CD4-positive, alpha-beta memory T cell (primary cell): ENCODE measurements at regions not wholly inside any gene's neighbourhood (a gene's known extent, or its start where the extent isn't known, plus 50 kb on each side); places are given as distances from the start of the nearest gene placed in this dataset.

Source experiments
- CTCF ChIA-PET: fragments of 350-600 bp; sonication (Branson Sonifier 250); formaldehyde crosslinking; loops from one replicate; lab custom pipeline; 2021; ENCODE audit warnings: inconsistent platforms; ENCODE audit not compliant: partially characterized antibody; lab: Charles Lee
- POLR2A ChIA-PET: fragments of 350-600 bp; sonication (Branson Sonifier 250); formaldehyde crosslinking; loops from one replicate; lab custom pipeline; 2021; ENCODE audit not compliant: partially characterized antibody; lab: Charles Lee
- DNase-seq, 5 donors: peaks; one replicate each; pipeline versions ENCODE4 v3.0.0 to v3.0.0-alpha.2; 2020 to 2022; ENCODE audit warnings: mixed read lengths in 1 of 5
- H3K27ac ChIP-seq: one replicate; pipeline ENCODE4 v1.7.0; 2013; ENCODE audit warnings: low read depth, low read length
- H3K27me3 ChIP-seq: 2 replicates; pipeline ENCODE4 v1.7.0; 2013; ENCODE audit warnings: mild to moderate bottlenecking, low read length, moderate library complexity; ENCODE audit not compliant: insufficient read depth
- H3K36me3 ChIP-seq: 2 replicates; pipeline ENCODE4 v1.7.0; 2013; ENCODE audit warnings: mild to moderate bottlenecking, low read length, moderate library complexity; ENCODE audit not compliant: insufficient read depth
- H3K4me1 ChIP-seq: 2 replicates; pipeline ENCODE4 v1.7.0; 2013; ENCODE audit warnings: mild to moderate bottlenecking, low read length, moderate library complexity; ENCODE audit not compliant: insufficient read depth
- H3K4me3 ChIP-seq, 2 donors: one replicate each; pipeline ENCODE4 v1.7.0; 2013; ENCODE audit warnings: low read length in 2 of 2, mild to moderate bottlenecking in 1 of 2
- H3K9me3 ChIP-seq, 2 donors: one replicate each; pipeline ENCODE4 v1.7.0; 2013; ENCODE audit warnings: low read length in 2 of 2, control low read depth in 1 of 2; ENCODE audit not compliant: control insufficient read depth in 1 of 2
- H3K27ac Mint-ChIP-seq, 7 donors: one replicate each; pipeline ENCODE4 v1.8.0; 2020 to 2021; ENCODE audit warnings: mixed read lengths in 7 of 7, mild to moderate bottlenecking in 6 of 7, inconsistent platforms in 3 of 7, moderate library complexity in 3 of 7
- H3K27me3 Mint-ChIP-seq, 2 donors: one replicate each; pipeline ENCODE4 v1.8.0; 2020 to 2021; ENCODE audit warnings: mixed read lengths in 2 of 2
- H3K36me3 Mint-ChIP-seq, 2 donors: one replicate each; pipeline ENCODE4 v1.8.0; 2020 to 2021; ENCODE audit warnings: mixed read lengths in 2 of 2, inconsistent platforms in 1 of 2, mild to moderate bottlenecking in 1 of 2
- H3K4me1 Mint-ChIP-seq, 4 donors: one replicate each; pipeline ENCODE4 v1.8.0; 2020 to 2021; ENCODE audit warnings: mixed read lengths in 4 of 4, mild to moderate bottlenecking in 1 of 4
- H3K4me3 Mint-ChIP-seq, 8 donors: one replicate each; pipeline ENCODE4 v1.8.0; 2020 to 2021; ENCODE audit warnings: mixed read lengths in 8 of 8, mild to moderate bottlenecking in 7 of 8, moderate library complexity in 6 of 8, inconsistent platforms in 3 of 8
- H3K9me3 Mint-ChIP-seq, 8 donors: one replicate each; pipeline ENCODE4 v1.8.0; 2020 to 2021; ENCODE audit warnings: mixed read lengths in 8 of 8, mild to moderate bottlenecking in 5 of 8, inconsistent platforms in 3 of 8, moderate library complexity in 1 of 8
- intact Hi-C: fragments of 100-400 bp; cut with micrococcal nuclease; formaldehyde crosslinking; loops from one replicate; pipeline ENCODE4 v1.15.1; 2023

GRCh38 chr2:42865884-42866881 lies 73.8 kb upstream of the HAAO start:
- ChIA-PET POLR2A (no interaction called here), CTCF (no interaction called here)
- Mint-ChIP-seq H3K4me3 (no peak overlapping the region), H3K36me3 (peaks cover 0 to 7% of the 10 kb centered on the region in 2 donors), H3K27me3 (no peaks in the 10 kb centered on the region), H3K4me1 (no peaks in the 10 kb centered on the region), H3K9me3 (peaks cover 2 to 21% (median 12%) of the 10 kb centered on the region in 8 donors), H3K27ac (peak overlapping the region in 1 of 7 donors; percentile 8)
- H3K9me3 ChIP-seq = no peaks in the 10 kb centered on the region
- H3K4me3 ChIP-seq = no peak overlapping the region
- no peak for DNase-seq
- intact Hi-C loops = no loop called here
- no peaks in the 10 kb centered on the region for H3K36me3 ChIP-seq
- H3K27ac ChIP-seq = no peak overlapping the region
- H3K27me3 ChIP-seq = no peaks in the 10 kb centered on the region
- no peaks in the 10 kb centered on the region for H3K4me1 ChIP-seq

GRCh38 chr2:42864641-42865280 lies 72.4 kb upstream of the HAAO start:
- Histone ChIP-seq H3K4me1 (no peaks in the 10 kb centered on the region), H3K27me3 (no peaks in the 10 kb centered on the region), H3K27ac (no peak overlapping the region), H3K4me3 (no peak overlapping the region), H3K9me3 (no peaks in the 10 kb centered on the region), H3K36me3 (no peaks in the 10 kb centered on the region)
- ChIA-PET POLR2A (no interaction called here), CTCF (no interaction called here)
- Mint-ChIP-seq H3K27ac (no peak overlapping the region), H3K36me3 (peaks cover 0 to 7% of the 10 kb centered on the region in 2 donors), H3K27me3 (no peaks in the 10 kb centered on the region), H3K4me3 (no peak overlapping the region), H3K9me3 (peaks cover 2 to 21% (median 12%) of the 10 kb centered on the region in 8 donors), H3K4me1 (no peaks in the 10 kb centered on the region)
- DNase-seq = no peak
- intact Hi-C loops = no loop called here

- Mint-ChIP-seq H3K27me3 (no peaks in the 10 kb centered on the region), H3K4me3 (no peak overlapping the region), H3K27ac (no peak overlapping the region), H3K36me3 (peaks cover 0 to 7% of the 10 kb centered on the region in 2 donors), H3K9me3 (peaks cover 2 to 17% (median 10%) of the 10 kb centered on the region in 8 donors), H3K4me1 (no peaks in the 10 kb centered on the region)
- no peak overlapping the region for H3K27ac ChIP-seq
- H3K4me1 ChIP-seq = no peaks in the 10 kb centered on the region
- H3K36me3 ChIP-seq = no peaks in the 10 kb centered on the region
- no peaks in the 10 kb centered on the region for H3K27me3 ChIP-seq
- no peaks in the 10 kb centered on the region for H3K9me3 ChIP-seq
- no peak for DNase-seq
- H3K4me3 ChIP-seq = no peak overlapping the region
- intact Hi-C loops = no loop called here
- POLR2A ChIA-PET = no interaction called here
- CTCF ChIA-PET = no interaction called here
Measured at GRCh38 chr2:42864222-42864621, 71.8 kb upstream of the HAAO start.

- Histone ChIP-seq H3K36me3 (no peaks in the 10 kb centered on the region), H3K9me3 (no peaks in the 10 kb centered on the region), H3K4me1 (no peaks in the 10 kb centered on the region), H3K27ac (no peak overlapping the region), H3K27me3 (no peaks in the 10 kb centered on the region), H3K4me3 (no peak overlapping the region)
- Mint-ChIP-seq H3K27me3 (no peaks in the 10 kb centered on the region), H3K9me3 (peaks cover 2 to 16% (median 9%) of the 10 kb centered on the region in 8 donors), H3K4me3 (no peak overlapping the region), H3K27ac (no peak overlapping the region), H3K36me3 (peaks cover 0 to 3% of the 10 kb centered on the region in 2 donors), H3K4me1 (no peaks in the 10 kb centered on the region)
- CTCF ChIA-PET = no interaction called here
- DNase-seq = no peak
- intact Hi-C loops = no loop called here
- POLR2A ChIA-PET = no interaction called here
Measured at GRCh38 chr2:42863751-42864150, 71.4 kb upstream of the HAAO start.

- H3K9me3 ChIP-seq = no peaks in the 10 kb centered on the region
- H3K27me3 ChIP-seq = no peaks in the 10 kb centered on the region
- ChIA-PET POLR2A (no interaction called here), CTCF (no interaction called here)
- no peak overlapping the region for H3K4me3 Mint-ChIP-seq
- peaks cover 0 to 16% (median 6%) of the 10 kb centered on the region in 8 donors for H3K9me3 Mint-ChIP-seq
- no peak overlapping the region for H3K27ac ChIP-seq
- intact Hi-C loops = no loop called here
- no peak overlapping the region for H3K27ac Mint-ChIP-seq
- H3K4me1 Mint-ChIP-seq = no peaks in the 10 kb centered on the region
- no peaks in the 10 kb centered on the region for H3K4me1 ChIP-seq
- no peak for DNase-seq
- H3K27me3 Mint-ChIP-seq = no peaks in the 10 kb centered on the region
- H3K36me3 ChIP-seq = no peaks in the 10 kb centered on the region
- no peaks in the 10 kb centered on the region for H3K36me3 Mint-ChIP-seq
- H3K4me3 ChIP-seq = no peak overlapping the region
Measured at GRCh38 chr2:42863320-42863719, 70.9 kb upstream of the HAAO start.

- H3K36me3 ChIP-seq = no peaks in the 10 kb centered on the region
- CTCF ChIA-PET = no interaction called here
- H3K27ac ChIP-seq = no peak overlapping the region
- no peak overlapping the region for H3K4me3 ChIP-seq
- Mint-ChIP-seq H3K9me3 (peaks cover 0 to 15% (median 6%) of the 10 kb centered on the region in 8 donors), H3K36me3 (no peaks in the 10 kb centered on the region), H3K27me3 (no peaks in the 10 kb centered on the region), H3K4me1 (no peaks in the 10 kb centered on the region), H3K4me3 (no peak overlapping the region), H3K27ac (no peak overlapping the region)
- POLR2A ChIA-PET = no interaction called here
- no peaks in the 10 kb centered on the region for H3K9me3 ChIP-seq
- intact Hi-C loops = no loop called here
- H3K27me3 ChIP-seq = no peaks in the 10 kb centered on the region
- no peaks in the 10 kb centered on the region for H3K4me1 ChIP-seq
- DNase-seq = no peak
Measured at GRCh38 chr2:42862669-42863185, 70.3 kb upstream of the HAAO start.

- H3K4me1 Mint-ChIP-seq = no peaks in the 10 kb centered on the region
- ChIA-PET CTCF (interaction anchor here (0.7 kb wide), 1 partner anchor 1856 kb away, joined by 3 read pairs; no protein-coding TSS in a partner anchor), POLR2A (no interaction called here)
- H3K36me3 Mint-ChIP-seq = no peaks in the 10 kb centered on the region
- Histone ChIP-seq H3K4me3 (no peak overlapping the region), H3K4me1 (no peaks in the 10 kb centered on the region), H3K9me3 (no peaks in the 10 kb centered on the region), H3K27me3 (no peaks in the 10 kb centered on the region), H3K36me3 (no peaks in the 10 kb centered on the region), H3K27ac (no peak overlapping the region)
- H3K4me3 Mint-ChIP-seq = no peak overlapping the region
- DNase-seq = no peak
- H3K9me3 Mint-ChIP-seq = peaks cover 0 to 13% (median 6%) of the 10 kb centered on the region in 8 donors
- H3K27ac Mint-ChIP-seq = no peak overlapping the region
- H3K27me3 Mint-ChIP-seq = no peaks in the 10 kb centered on the region
- intact Hi-C loops = no loop called here
Measured at GRCh38 chr2:42861321-42861720, 68.9 kb upstream of the HAAO start.
